H9 (cell line): ENCODE measurements at regions not wholly inside any gene's neighbourhood (a gene's known extent, or its start where the extent isn't known, plus 50 kb on each side); places are given as distances from the start of the nearest gene placed in this dataset.
A peak's percentile ranks its signal among the peaks of the same experiment; 100 is the strongest.

ENCODE experiments used
- DNase-seq: peaks from one replicate; pipeline ENCODE4 v3.0.0-alpha.2; 2017
- H2AFZ ChIP-seq: one replicate; pipeline ENCODE4 v1.6.1; 2013; ENCODE audit warnings: mild to moderate bottlenecking, low read length, control low read depth, moderate library complexity
- H2AK5ac ChIP-seq: 2 replicates; pipeline ENCODE4 v1.6.1; 2013; ENCODE audit warnings: low read length, control low read depth, mixed read lengths; ENCODE audit not compliant: insufficient read length
- H2BK120ac ChIP-seq: one replicate; pipeline ENCODE4 v1.6.1; 2013; ENCODE audit warnings: low read depth, mild to moderate bottlenecking, low read length, control low read depth, inconsistent platforms; ENCODE audit not compliant: poor library complexity, severe bottlenecking
- H2BK12ac ChIP-seq: 2 replicates; pipeline ENCODE4 v1.6.1; 2013; ENCODE audit warnings: low read length, control low read depth, mixed read lengths, low read depth; ENCODE audit not compliant: insufficient read length
- H2BK15ac ChIP-seq: 2 replicates; pipeline ENCODE4 v1.6.1; 2013; ENCODE audit warnings: low read depth, low read length, control low read depth
- H2BK20ac ChIP-seq: one replicate; pipeline ENCODE4 v1.6.1; 2013; ENCODE audit warnings: low read depth, mild to moderate bottlenecking, low read length, control low read depth, inconsistent platforms; ENCODE audit not compliant: poor library complexity, severe bottlenecking
- H2BK5ac ChIP-seq: 2 replicates; pipeline ENCODE4 v1.6.1; 2013; ENCODE audit warnings: low read length, control low read depth, mixed read lengths; ENCODE audit not compliant: insufficient read length
- H3K14ac ChIP-seq: 2 replicates; pipeline ENCODE4 v1.6.1; 2013; ENCODE audit warnings: low read length, control low read depth; ENCODE audit not compliant: insufficient read depth
- H3K18ac ChIP-seq: 2 replicates; pipeline ENCODE4 v1.6.1; 2013; ENCODE audit warnings: low read depth, mild to moderate bottlenecking, mixed read lengths, low read length, control low read depth; ENCODE audit not compliant: insufficient read length
- H3K23ac ChIP-seq: 2 replicates; pipeline ENCODE4 v1.6.1; 2013; ENCODE audit warnings: low read length, control low read depth, mixed read lengths, low read depth; ENCODE audit not compliant: insufficient read length
- H3K23me2 ChIP-seq: 2 replicates; pipeline ENCODE4 v1.6.1; 2013; ENCODE audit warnings: low read depth, mild to moderate bottlenecking, mixed read lengths, low read length, control low read depth; ENCODE audit not compliant: insufficient read length, poor library complexity, severe bottlenecking
- H3K27ac ChIP-seq: 2 replicates; pipeline ENCODE4 v1.5.1; 2013; ENCODE audit warnings: low read length, control low read depth, mixed read lengths, low read depth; ENCODE audit not compliant: insufficient read length
- H3K27me3 ChIP-seq: 2 replicates; pipeline ENCODE4 v1.6.1; 2013; ENCODE audit warnings: low read length, control low read depth, inconsistent platforms; ENCODE audit not compliant: insufficient read depth
- H3K4ac ChIP-seq: 2 replicates; pipeline ENCODE4 v1.6.1; 2013; ENCODE audit warnings: low read depth, mild to moderate bottlenecking, control low read depth, inconsistent platforms, low read length, moderate library complexity
- H3K4me1 ChIP-seq: 2 replicates; pipeline ENCODE4 v1.6.1; 2013; ENCODE audit warnings: low read length, control low read depth, inconsistent platforms; ENCODE audit not compliant: insufficient read depth
- H3K4me2 ChIP-seq: 2 replicates; pipeline ENCODE4 v1.6.1; 2013; ENCODE audit warnings: low read length, control low read depth, mixed read lengths; ENCODE audit not compliant: insufficient read length, insufficient read depth
- H3K56ac ChIP-seq: 2 replicates; pipeline ENCODE4 v1.6.1; 2013; ENCODE audit warnings: low read depth, mild to moderate bottlenecking, mixed read lengths, low read length, control low read depth; ENCODE audit not compliant: insufficient read length
- H3K79me1 ChIP-seq: 2 replicates; pipeline ENCODE4 v1.6.1; 2013; ENCODE audit warnings: low read depth, mild to moderate bottlenecking, moderate library complexity, low read length, control low read depth, inconsistent platforms; ENCODE audit not compliant: insufficient read depth, poor library complexity, severe bottlenecking
- H3K79me2 ChIP-seq: 2 replicates; pipeline ENCODE4 v1.6.1; 2013; ENCODE audit warnings: low read length, control low read depth, inconsistent platforms; ENCODE audit not compliant: insufficient read depth
- H3K9ac ChIP-seq: 2 replicates; pipeline ENCODE4 v1.6.1; 2013; ENCODE audit warnings: low read length, control low read depth, mixed read lengths; ENCODE audit not compliant: insufficient read length; ENCODE audit errors: extremely low read depth
- H3K9me3 ChIP-seq: one replicate; pipeline ENCODE4 v1.6.1; 2013; ENCODE audit warnings: low read depth, low read length, inconsistent platforms; ENCODE audit not compliant: control insufficient read depth
- H3T11ph ChIP-seq: one replicate; pipeline ENCODE4 v1.6.1; 2013; ENCODE audit warnings: mild to moderate bottlenecking, low read length, control low read depth, inconsistent platforms
- H4K20me1 ChIP-seq: one replicate; pipeline ENCODE4 v1.6.1; 2013; ENCODE audit not compliant: control insufficient read depth, insufficient read length, insufficient read depth
- H4K5ac ChIP-seq: 2 replicates; pipeline ENCODE4 v1.6.1; 2013; ENCODE audit warnings: low read depth, mild to moderate bottlenecking, mixed read lengths, low read length, control low read depth; ENCODE audit not compliant: insufficient read length
- H4K8ac ChIP-seq: replicated peaks from 2 replicates; pipeline ENCODE4 v1.6.1; 2013; ENCODE audit warnings: low read length, control low read depth, mixed read lengths, low read depth; ENCODE audit not compliant: insufficient read length
- H4K91ac ChIP-seq: 2 replicates; pipeline ENCODE4 v1.6.1; 2013; ENCODE audit warnings: low read depth, mild to moderate bottlenecking, moderate library complexity, mixed read lengths, low read length, control low read depth; ENCODE audit not compliant: insufficient read length
- H3K27ac Mint-ChIP-seq, 3 experiments: 2 replicates in 2 of 3; 3 replicates in 1 of 3; pipeline ENCODE4 v1.8.0; 2020 to 2021; ENCODE audit warnings: mixed read lengths in 3 of 3, mild to moderate bottlenecking in 1 of 3, moderate library complexity in 1 of 3
- H3K27me3 Mint-ChIP-seq: 2 replicates; pipeline ENCODE4 v1.8.0; 2021; ENCODE audit warnings: low read depth, mild to moderate bottlenecking, moderate library complexity, mixed read lengths
- H3K36me3 Mint-ChIP-seq, 3 experiments: 2 replicates in 2 of 3; 3 replicates in 1 of 3; pipeline ENCODE4 v1.8.0; 2020 to 2021; ENCODE audit warnings: low read depth in 3 of 3, mixed read lengths in 3 of 3; ENCODE audit not compliant: insufficient read depth in 1 of 3
- H3K4me1 Mint-ChIP-seq, 2 experiments: 2 replicates each; pipeline ENCODE4 v1.8.0; 2020; ENCODE audit warnings: mixed read lengths in 2 of 2
- H3K4me3 Mint-ChIP-seq, 2 experiments: 2 replicates in 1 of 2; 3 replicates in 1 of 2; pipeline ENCODE4 v1.8.0; 2020 to 2021; ENCODE audit warnings: mild to moderate bottlenecking in 2 of 2, mixed read lengths in 2 of 2, moderate library complexity in 1 of 2
- H3K9me3 Mint-ChIP-seq, 2 experiments: 2 replicates in 1 of 2; 3 replicates in 1 of 2; pipeline ENCODE4 v1.8.0; 2020; ENCODE audit warnings: mild to moderate bottlenecking in 2 of 2, mixed read lengths in 2 of 2, moderate library complexity in 1 of 2
- CTCF ChIP-seq: fragments of 200-600 bp; sonication (generic); conservative IDR thresholded peaks from 3 replicates; pipeline ENCODE4 v1.8.0; 2021; ENCODE audit warnings: antibody characterized with exemption, mild to moderate bottlenecking
- WGBS: extraction: QIAGEN DNeasy Blood & Tissue Kit; methylation state at CpG from one replicate; pipeline ENCODE4 v1.1.7; 2013; ENCODE audit warnings: missing lambda C conversion rate, low lambda C conversion rate, mixed read lengths; ENCODE audit not compliant: insufficient read length; ENCODE audit errors: extremely low coverage; 5-methylcytosine and 5-hydroxymethylcytosine counted together

GRCh38 chr9:23447166-23447565 is 378.9 kb downstream of the ELAVL2 start:
- no peak overlapping the region for H2BK12ac ChIP-seq
- Mint-ChIP-seq H3K27me3 (no peaks in the 10 kb centered on the region; the same call in 1 of the 2 replicates), H3K36me3 (no peaks in the 10 kb centered on the region), H3K9me3 (peaks cover 3 to 4% of the 10 kb centered on the region in 2 experiments; a peak in 2 of 5 replicates), H3K4me1 (peaks cover 5% of the 10 kb centered on the region in 2 experiments; a peak in 3 of 4 replicates), H3K4me3 (no peak overlapping the region), H3K27ac (peak overlapping the region in 1 of 3 experiments; percentile 37; a peak in 1 of 7 replicates)
- H3K23me2 ChIP-seq = no peaks in the 10 kb centered on the region
- H3K4me2 ChIP-seq = peak overlapping the region; percentile 10
- H3K56ac ChIP-seq = no peak overlapping the region
- H2AFZ ChIP-seq = no peak overlapping the region
- H3K14ac ChIP-seq = no peak overlapping the region
- H3K27me3 ChIP-seq = no peaks in the 10 kb centered on the region
- no peak overlapping the region for H2BK120ac ChIP-seq
- no peak overlapping the region for H4K8ac ChIP-seq
- H3K4me1 ChIP-seq = 0 out of 2 replicates have a peak, but pooled peaks cover 2% of the 10 kb centered on the region
- H3K4ac ChIP-seq = no peak overlapping the region
- H3K9me3 ChIP-seq = no peaks in the 10 kb centered on the region
- H3T11ph ChIP-seq = no peak overlapping the region
- H4K20me1 ChIP-seq = no peaks in the 10 kb centered on the region
- no peak overlapping the region for H2AK5ac ChIP-seq
- no peak overlapping the region for H3K27ac ChIP-seq
- H2BK20ac ChIP-seq = no peak overlapping the region
- H3K18ac ChIP-seq = no peak overlapping the region
- no CpG with 5 or more reads among the region's 3 CpGs for WGBS
- H3K23ac ChIP-seq = no peak overlapping the region
- H2BK15ac ChIP-seq = no peak overlapping the region
- TF ChIP-seq CTCF = no peak
- H4K5ac ChIP-seq = no peak overlapping the region
- peak; percentile 35 for DNase-seq
- H2BK5ac ChIP-seq = no peak overlapping the region
- no peak overlapping the region for H4K91ac ChIP-seq
- no peaks in the 10 kb centered on the region for H3K79me1 ChIP-seq
- H3K9ac ChIP-seq = no peak overlapping the region
- no peaks in the 10 kb centered on the region for H3K79me2 ChIP-seq
